ENCODE measurements at regions not wholly inside any gene's neighbourhood (a gene's known extent, or its start where the extent isn't known, plus 50 kb on each side); places are given as distances from the start of the nearest gene placed in this dataset.

DNA sequence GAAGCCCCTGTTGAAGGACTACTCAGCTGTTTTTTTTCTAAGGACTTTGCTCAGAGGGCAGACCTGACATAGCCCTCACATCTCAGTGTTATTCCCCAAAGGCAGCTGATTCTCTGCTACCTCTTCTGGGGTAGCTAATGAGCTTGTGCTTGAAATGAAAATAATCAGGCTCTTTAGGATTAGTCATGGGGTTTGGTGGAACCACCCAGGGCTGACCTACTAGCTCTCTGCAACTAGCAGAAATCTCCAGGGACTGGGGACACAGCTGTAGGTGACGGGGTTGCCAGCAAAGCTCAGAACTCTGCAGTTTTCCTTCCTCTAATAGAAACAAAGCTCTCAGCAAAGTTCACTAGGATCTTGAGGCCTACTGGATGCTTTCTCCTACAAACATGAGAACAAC is 106.4 kb upstream of the BCL9 start:
- no peak overlapping the region for H3K4me2 ChIP-seq (ENCODE audit: low read length)
- no peak overlapping the region for H3K9ac ChIP-seq
- H3K4me1 ChIP-seq = no peaks in the 10 kb centered on the region
- no peaks in the 10 kb centered on the region for H3K79me2 ChIP-seq
- TF ChIP-seq, protein P1, sequence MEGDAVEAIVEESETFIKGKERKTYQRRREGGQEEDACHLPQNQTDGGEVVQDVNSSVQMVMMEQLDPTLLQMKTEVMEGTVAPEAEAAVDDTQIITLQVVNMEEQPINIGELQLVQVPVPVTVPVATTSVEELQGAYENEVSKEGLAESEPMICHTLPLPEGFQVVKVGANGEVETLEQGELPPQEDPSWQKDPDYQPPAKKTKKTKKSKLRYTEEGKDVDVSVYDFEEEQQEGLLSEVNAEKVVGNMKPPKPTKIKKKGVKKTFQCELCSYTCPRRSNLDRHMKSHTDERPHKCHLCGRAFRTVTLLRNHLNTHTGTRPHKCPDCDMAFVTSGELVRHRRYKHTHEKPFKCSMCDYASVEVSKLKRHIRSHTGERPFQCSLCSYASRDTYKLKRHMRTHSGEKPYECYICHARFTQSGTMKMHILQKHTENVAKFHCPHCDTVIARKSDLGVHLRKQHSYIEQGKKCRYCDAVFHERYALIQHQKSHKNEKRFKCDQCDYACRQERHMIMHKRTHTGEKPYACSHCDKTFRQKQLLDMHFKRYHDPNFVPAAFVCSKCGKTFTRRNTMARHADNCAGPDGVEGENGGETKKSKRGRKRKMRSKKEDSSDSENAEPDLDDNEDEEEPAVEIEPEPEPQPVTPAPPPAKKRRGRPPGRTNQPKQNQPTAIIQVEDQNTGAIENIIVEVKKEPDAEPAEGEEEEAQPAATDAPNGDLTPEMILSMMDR (IDR thresholded peaks at IDR 0.05) = no peak
- H3K36me3 ChIP-seq (ENCODE audit: control insufficient read depth, insufficient read depth, low read length) = no peaks in the 10 kb centered on the region
- no peaks in the 10 kb centered on the region for H3K9me3 ChIP-seq (ENCODE audit: control insufficient read depth, low read length)
- H2AFZ ChIP-seq = no peak overlapping the region
- H3K4me3 ChIP-seq (ENCODE audit: low read depth, low read length) = no peak overlapping the region
- H3K27me3 ChIP-seq (ENCODE audit: control insufficient read depth, insufficient read depth, low read length) = no peaks in the 10 kb centered on the region
- no peak overlapping the region for H3K27ac ChIP-seq

DNA sequence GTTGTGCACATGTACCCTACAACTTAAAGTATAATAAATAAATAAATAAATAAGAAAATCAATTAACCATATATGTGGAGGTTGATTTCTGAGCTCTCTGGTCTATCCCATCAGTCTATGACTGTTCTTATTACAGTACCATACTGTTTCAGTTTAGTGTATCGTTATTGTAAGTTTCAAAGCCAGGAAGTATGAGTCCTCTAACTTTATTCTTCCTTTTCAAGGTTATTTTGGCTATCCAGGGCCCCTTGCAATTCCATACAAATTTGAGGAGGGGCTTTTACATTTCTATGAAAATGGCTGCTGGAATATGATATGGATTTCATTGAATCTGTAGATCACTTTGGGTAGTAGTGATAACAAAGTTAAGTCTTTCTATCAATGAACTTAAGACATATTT is 96.9 kb upstream of the BCL9 start:
- H3K4me2 ChIP-seq (ENCODE audit: low read length) = no peak overlapping the region
- H3K4me1 ChIP-seq = no peaks in the 10 kb centered on the region
- TF ChIP-seq, protein P1 (IDR thresholded peaks at IDR 0.05) = no peak
- no peaks in the 10 kb centered on the region for H3K27me3 ChIP-seq (ENCODE audit: control insufficient read depth, insufficient read depth, low read length)
- H3K79me2 ChIP-seq = no peaks in the 10 kb centered on the region
- H3K36me3 ChIP-seq (ENCODE audit: control insufficient read depth, insufficient read depth, low read length) = no peaks in the 10 kb centered on the region
- H3K9me3 ChIP-seq (ENCODE audit: control insufficient read depth, low read length) = no peaks in the 10 kb centered on the region
- no peak overlapping the region for H3K27ac ChIP-seq
- no peak overlapping the region for H3K4me3 ChIP-seq (ENCODE audit: low read depth, low read length)
- H2AFZ ChIP-seq = no peak overlapping the region
- no peak overlapping the region for H3K9ac ChIP-seq

DNA sequence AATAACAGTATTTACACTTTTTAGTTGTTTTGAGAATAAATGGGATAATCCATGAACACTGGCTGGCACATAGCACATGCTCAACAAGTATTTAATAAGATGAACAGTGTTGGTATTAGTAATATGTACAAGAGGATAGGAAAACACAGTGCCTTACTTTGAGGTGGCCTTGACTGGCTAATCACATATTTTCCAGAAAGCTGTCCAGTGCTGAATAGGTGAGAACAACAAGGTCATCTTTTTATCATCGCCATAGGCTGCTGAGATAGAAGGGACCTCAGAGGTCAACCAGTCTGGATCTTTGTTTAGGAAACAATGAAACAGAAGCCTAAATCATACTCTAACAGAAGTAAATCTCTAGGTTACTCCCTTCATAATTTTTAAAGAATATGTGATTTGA is 89.7 kb upstream of the BCL9 start:
- TF ChIP-seq, protein P1 (IDR thresholded peaks at IDR 0.05) = no peak

DNA sequence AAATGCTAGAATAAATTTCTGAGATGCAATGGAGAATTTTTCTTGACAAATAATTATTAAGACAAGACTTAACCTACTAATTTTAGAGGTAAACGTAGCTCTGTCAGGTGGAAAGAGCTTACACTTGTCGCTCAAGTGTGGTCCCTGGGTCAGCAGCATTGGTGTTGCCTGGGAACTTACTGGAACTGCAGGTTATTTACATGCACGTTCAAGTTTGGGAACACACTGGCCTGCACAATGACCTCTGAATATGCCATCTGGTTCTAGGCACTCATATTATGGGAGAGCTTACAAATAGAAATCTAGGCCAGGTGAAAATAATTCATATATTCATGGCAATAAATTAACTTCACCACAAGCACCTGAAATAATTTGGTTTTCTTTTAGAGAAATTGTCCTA is 88.5 kb upstream of the BCL9 start:
- TF ChIP-seq, protein P1 (IDR thresholded peaks at IDR 0.05) = no peak
- Histone ChIP-seq H3K36me3 (ENCODE audit: control insufficient read depth, insufficient read depth, low read length) (no peaks in the 10 kb centered on the region), H2AFZ (no peak overlapping the region), H3K27me3 (ENCODE audit: control insufficient read depth, insufficient read depth, low read length) (no peaks in the 10 kb centered on the region), H3K9me3 (ENCODE audit: control insufficient read depth, low read length) (no peaks in the 10 kb centered on the region), H3K4me3 (ENCODE audit: low read depth, low read length) (no peak overlapping the region), H3K27ac (no peak overlapping the region), H3K9ac (no peak overlapping the region), H3K4me1 (no peaks in the 10 kb centered on the region), H3K79me2 (no peaks in the 10 kb centered on the region), H3K4me2 (ENCODE audit: low read length) (no peak overlapping the region)

More for the DNA sequence above, 89.7 kb upstream of the BCL9 start:
- H2AFZ ChIP-seq = no peak overlapping the region
- H3K4me1 ChIP-seq = no peaks in the 10 kb centered on the region
- no peaks in the 10 kb centered on the region for H3K27me3 ChIP-seq (ENCODE audit: control insufficient read depth, insufficient read depth, low read length)
- H3K36me3 ChIP-seq (ENCODE audit: control insufficient read depth, insufficient read depth, low read length) = no peaks in the 10 kb centered on the region
- no peaks in the 10 kb centered on the region for H3K79me2 ChIP-seq
- no peak overlapping the region for H3K27ac ChIP-seq
- no peak overlapping the region for H3K4me2 ChIP-seq (ENCODE audit: low read length)
- no peaks in the 10 kb centered on the region for H3K9me3 ChIP-seq (ENCODE audit: control insufficient read depth, low read length)
- no peak overlapping the region for H3K9ac ChIP-seq
- H3K4me3 ChIP-seq (ENCODE audit: low read depth, low read length) = no peak overlapping the region

DNA sequence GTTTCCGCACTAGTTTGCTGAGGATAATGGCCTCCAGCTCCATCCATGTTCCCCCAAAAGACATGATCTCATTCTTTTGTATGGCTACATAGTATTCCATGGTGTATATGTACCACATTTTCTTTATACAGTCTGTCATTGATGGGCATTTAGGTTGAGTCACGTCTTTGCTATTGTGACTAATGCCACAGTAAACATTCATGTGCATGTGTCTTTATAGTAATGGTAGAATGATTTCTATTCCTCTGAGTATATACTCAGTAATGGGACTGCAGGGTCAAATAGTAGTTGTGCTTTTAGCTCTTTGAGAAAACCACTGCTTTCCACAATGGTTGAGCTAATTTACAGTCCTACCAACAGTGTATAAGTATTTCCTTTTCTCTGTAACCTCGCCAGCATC is 78.3 kb upstream of the BCL9 start:
- no peak overlapping the region for H3K4me2 ChIP-seq (ENCODE audit: low read length)
- H3K36me3 ChIP-seq (ENCODE audit: control insufficient read depth, insufficient read depth, low read length) = no peaks in the 10 kb centered on the region
- no peak overlapping the region for H3K27ac ChIP-seq
- H3K4me3 ChIP-seq (ENCODE audit: low read depth, low read length) = no peak overlapping the region
- H3K27me3 ChIP-seq (ENCODE audit: control insufficient read depth, insufficient read depth, low read length) = no peaks in the 10 kb centered on the region
- no peaks in the 10 kb centered on the region for H3K4me1 ChIP-seq
- H3K9ac ChIP-seq = no peak overlapping the region
- H3K79me2 ChIP-seq = no peaks in the 10 kb centered on the region
- no peak overlapping the region for H2AFZ ChIP-seq
- TF ChIP-seq, protein P1 (IDR thresholded peaks at IDR 0.05) = no peak
- no peaks in the 10 kb centered on the region for H3K9me3 ChIP-seq (ENCODE audit: control insufficient read depth, low read length)

Data from parathyroid adenoma (tissue), 2 donors.